AG04450 (cell line): ENCODE measurements at regions not wholly inside any gene's neighbourhood (a gene's known extent, or its start where the extent isn't known, plus 50 kb on each side); places are given as distances from the start of the nearest gene placed in this dataset.

Experiments used
- CTCF ChIA-PET: fragments of 300-600, 350-600 bp; formaldehyde crosslinking; extraction: SDS; loops from one replicate; lab custom pipeline; 2022; ENCODE audit warnings: antibody characterized with exemption, inconsistent platforms; lab: Charles Lee
- POLR2A ChIA-PET: fragments of 350-600 bp; formaldehyde crosslinking; extraction: SDS; loops from one replicate; lab custom pipeline; 2021; ENCODE audit warnings: antibody characterized with exemption, inconsistent platforms; lab: Yijun Ruan, JAX
- DNase-seq: peaks from one replicate; pipeline ENCODE4 v3.0.0-alpha.2; 2011; ENCODE audit warnings: low read depth, low spot score
- H3K27ac ChIP-seq: one replicate; pipeline ENCODE4 v1.5.1; 2012; ENCODE audit warnings: low read depth, low read length, control low read depth
- H3K27me3 ChIP-seq: one replicate; pipeline ENCODE4 v1.6.0; 2012; ENCODE audit warnings: low read length; ENCODE audit not compliant: control insufficient read depth, insufficient read depth
- H3K4me3 ChIP-seq: 2 replicates; pipeline ENCODE4 v1.5.1; 2011; ENCODE audit warnings: mild to moderate bottlenecking, low read depth, low read length, control low read depth
- H3K9me3 ChIP-seq: 2 replicates; pipeline ENCODE4 v1.5.1; 2012; ENCODE audit warnings: low read length; ENCODE audit not compliant: control insufficient read depth, insufficient read depth
- TF ChIP-seq, protein P1 (sequence below): IDR thresholded peaks from 2 replicates; pipeline ENCODE4 v1.5.1; 2011; ENCODE audit warnings: low read depth, low read length, control low read depth, inconsistent platforms

GRCh38 chr10:120180160-120180559 is 276.9 kb upstream of the PLPP4 start:
- TF ChIP-seq, protein P1, sequence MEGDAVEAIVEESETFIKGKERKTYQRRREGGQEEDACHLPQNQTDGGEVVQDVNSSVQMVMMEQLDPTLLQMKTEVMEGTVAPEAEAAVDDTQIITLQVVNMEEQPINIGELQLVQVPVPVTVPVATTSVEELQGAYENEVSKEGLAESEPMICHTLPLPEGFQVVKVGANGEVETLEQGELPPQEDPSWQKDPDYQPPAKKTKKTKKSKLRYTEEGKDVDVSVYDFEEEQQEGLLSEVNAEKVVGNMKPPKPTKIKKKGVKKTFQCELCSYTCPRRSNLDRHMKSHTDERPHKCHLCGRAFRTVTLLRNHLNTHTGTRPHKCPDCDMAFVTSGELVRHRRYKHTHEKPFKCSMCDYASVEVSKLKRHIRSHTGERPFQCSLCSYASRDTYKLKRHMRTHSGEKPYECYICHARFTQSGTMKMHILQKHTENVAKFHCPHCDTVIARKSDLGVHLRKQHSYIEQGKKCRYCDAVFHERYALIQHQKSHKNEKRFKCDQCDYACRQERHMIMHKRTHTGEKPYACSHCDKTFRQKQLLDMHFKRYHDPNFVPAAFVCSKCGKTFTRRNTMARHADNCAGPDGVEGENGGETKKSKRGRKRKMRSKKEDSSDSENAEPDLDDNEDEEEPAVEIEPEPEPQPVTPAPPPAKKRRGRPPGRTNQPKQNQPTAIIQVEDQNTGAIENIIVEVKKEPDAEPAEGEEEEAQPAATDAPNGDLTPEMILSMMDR: no peak
- Histone ChIP-seq H3K9me3 (peaks cover 21% of the 10 kb centered on the region), H3K4me3 (no peak overlapping the region), H3K27me3 (no peaks in the 10 kb centered on the region), H3K27ac (no peak overlapping the region)
- ChIA-PET POLR2A (no interaction called here), CTCF (interaction anchor here (0.7 kb wide), 1 partner anchor 146 kb away, joined by 10 read pairs; no protein-coding TSS in a partner anchor)
- no peak for DNase-seq

- POLR2A ChIA-PET: no interaction called here
- Histone ChIP-seq H3K27me3 (no peaks in the 10 kb centered on the region), H3K4me3 (no peak overlapping the region), H3K27ac (no peak overlapping the region), H3K9me3 (peaks cover 21% of the 10 kb centered on the region)
- TF ChIP-seq, protein P1: no peak
- CTCF ChIA-PET: no interaction called here
- no peak for DNase-seq
Observed at GRCh38 chr10:120181154-120181553, 275.9 kb upstream of the PLPP4 start.

GRCh38 chr10:120182431-120182830 is 274.6 kb upstream of the PLPP4 start:
- CTCF ChIA-PET: no interaction called here
- POLR2A ChIA-PET: no interaction called here
- no peak for DNase-seq

GRCh38 chr10:120183546-120183945 is 273.5 kb upstream of the PLPP4 start:
- Histone ChIP-seq H3K27me3 (no peaks in the 10 kb centered on the region), H3K4me3 (no peak overlapping the region), H3K9me3 (peaks cover 23% of the 10 kb centered on the region), H3K27ac (no peak overlapping the region)
- TF ChIP-seq, protein P1: no peak
- CTCF ChIA-PET: no interaction called here
- POLR2A ChIA-PET: no interaction called here
- no peak for DNase-seq

More at GRCh38 chr10:120182431-120182830, 274.6 kb upstream of the PLPP4 start:
- H3K27ac ChIP-seq: no peak overlapping the region
- H3K27me3 ChIP-seq: no peaks in the 10 kb centered on the region
- no peak overlapping the region for H3K4me3 ChIP-seq
- H3K9me3 ChIP-seq: peaks cover 26% of the 10 kb centered on the region
- TF ChIP-seq, protein P1: no peak

DNA sequence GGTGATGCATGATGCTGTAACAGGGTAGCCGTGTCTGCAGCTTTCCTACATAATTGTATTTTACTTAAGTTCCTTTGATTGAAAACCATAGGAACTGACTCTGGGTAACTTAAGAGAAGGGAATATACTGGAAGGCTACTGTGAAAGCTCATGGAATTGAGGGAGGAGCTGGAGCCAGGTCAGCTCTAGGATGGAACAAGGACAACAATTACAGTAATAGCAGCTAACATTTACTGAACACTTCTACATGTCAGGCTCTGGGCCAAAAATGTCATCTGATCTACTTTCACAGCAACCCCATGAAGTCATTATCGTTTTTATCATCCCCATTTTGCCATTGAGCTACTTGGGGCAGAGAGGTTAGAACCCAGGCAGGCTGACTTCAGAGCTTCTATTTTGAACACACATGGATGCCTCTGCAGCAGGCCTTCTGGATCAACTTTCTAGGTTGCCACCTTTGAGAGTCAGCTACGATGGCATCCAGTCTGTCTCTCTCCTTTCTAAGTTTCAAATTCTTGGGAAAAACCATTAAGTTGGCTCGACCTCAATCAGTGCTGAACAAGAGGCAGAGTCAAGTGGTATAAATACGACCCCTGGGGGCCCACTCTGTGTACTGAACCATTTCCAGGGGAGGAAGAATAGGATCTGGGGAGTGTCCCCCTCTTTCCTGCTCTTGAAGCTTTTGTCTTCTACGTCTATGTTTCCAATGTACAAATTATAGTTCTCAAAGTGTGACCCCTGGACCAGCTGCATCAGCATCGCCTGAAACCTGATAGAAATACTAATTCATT is 272.3 kb upstream of the PLPP4 start:
- POLR2A ChIA-PET: no interaction called here
- Histone ChIP-seq H3K4me3 (no peak overlapping the region), H3K27me3 (no peaks in the 10 kb centered on the region), H3K9me3 (peaks cover 24% of the 10 kb centered on the region), H3K27ac (no peak overlapping the region)
- CTCF ChIA-PET: no interaction called here
- TF ChIP-seq, protein P1: no peak
- DNase-seq: no peak
